Left hindlimb (tissue), 1 donor: ENCODE measurements at regions not wholly inside any gene's neighbourhood (a gene's known extent, or its start where the extent isn't known, plus 50 kb on each side); places are given as distances from the start of the nearest gene placed in this dataset.
"Not testable (repeated sequence)": the region's sequence is repeated elsewhere in the genome, so short reads cannot be mapped to it uniquely, and the experiment has no call there.

ENCODE experiments used
- DNase-seq: peaks from one replicate; pipeline ENCODE4 v3.0.0-alpha.2; 2018

- not testable (repeated sequence) for DNase-seq
Measured at GRCh38 chr7:13631207-13632049, 358.0 kb downstream of the ETV1 start.

GRCh38 chr7:13633857-13634256 lies 355.6 kb downstream of the ETV1 start:
- DNase-seq = no peak

- DNase-seq = no peak
Measured at GRCh38 chr7:13639396-13639795, 350.1 kb downstream of the ETV1 start.

- no peak for DNase-seq
Measured at GRCh38 chr7:13641714-13642113, 347.8 kb downstream of the ETV1 start.

GRCh38 chr7:13651167-13651566 lies 338.3 kb downstream of the ETV1 start:
- DNase-seq = no peak

DNA sequence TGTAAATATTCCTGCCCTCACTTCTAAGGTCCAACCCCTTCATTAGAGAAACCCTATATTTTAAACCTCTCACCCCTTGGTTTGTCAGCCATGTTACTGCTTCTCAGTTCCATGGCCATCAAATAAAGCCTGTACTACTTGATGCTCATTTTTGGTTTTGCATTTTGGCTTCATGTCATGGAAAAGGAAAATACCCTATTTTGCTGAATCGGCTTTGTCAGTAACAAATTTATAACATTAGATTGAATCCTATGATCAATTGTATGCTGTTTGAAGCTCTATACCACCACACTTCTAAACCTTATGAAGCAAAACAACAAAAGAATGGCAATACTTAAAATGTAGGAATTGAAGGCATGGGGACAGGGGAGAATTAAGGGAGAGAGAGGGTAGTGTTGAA lies 333.1 kb downstream of the ETV1 start:
- no peak for DNase-seq

DNA sequence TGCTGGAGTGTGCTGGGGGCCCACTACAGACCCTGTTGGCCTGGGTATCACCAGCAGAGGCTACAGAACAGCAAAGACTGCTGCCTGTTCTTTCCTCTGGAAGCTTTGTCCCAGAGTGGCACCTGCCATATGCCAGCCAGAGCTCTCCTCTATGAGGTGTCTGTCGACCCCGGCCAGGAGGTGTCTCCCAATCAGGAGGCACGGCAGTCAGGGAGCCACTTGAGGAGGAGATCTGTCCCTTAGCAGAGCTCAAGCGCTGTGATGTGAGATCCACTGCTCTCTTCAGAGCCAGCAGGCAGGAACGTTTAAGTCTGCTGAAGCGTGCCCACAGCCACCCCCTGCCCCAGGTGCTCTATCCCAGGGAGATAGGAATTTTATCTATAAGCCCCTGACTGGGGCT lies 316.2 kb downstream of the ETV1 start:
- DNase-seq = no peak

- DNase-seq = no peak
Measured at GRCh38 chr7:13682626-13683025, 306.8 kb downstream of the ETV1 start.

DNA sequence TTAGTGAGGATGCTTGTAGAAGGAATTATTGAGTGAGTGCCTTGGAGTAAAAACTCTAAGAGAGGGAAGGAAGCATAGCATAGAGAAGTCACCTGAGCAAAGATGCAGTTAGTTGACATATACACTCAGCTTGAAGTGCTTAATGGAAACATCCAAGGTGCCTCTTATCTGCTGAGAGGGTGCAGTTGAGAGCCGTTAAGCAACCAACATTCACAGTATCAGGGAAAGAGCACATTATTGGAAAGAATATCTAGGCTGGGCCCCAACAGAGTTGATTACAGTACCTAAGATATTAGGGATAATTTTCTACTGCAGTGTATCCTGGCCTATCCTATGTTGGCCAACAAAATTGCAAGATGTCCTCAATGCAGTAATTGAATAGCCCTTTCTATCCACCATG lies 302.0 kb downstream of the ETV1 start:
- DNase-seq = no peak

DNA sequence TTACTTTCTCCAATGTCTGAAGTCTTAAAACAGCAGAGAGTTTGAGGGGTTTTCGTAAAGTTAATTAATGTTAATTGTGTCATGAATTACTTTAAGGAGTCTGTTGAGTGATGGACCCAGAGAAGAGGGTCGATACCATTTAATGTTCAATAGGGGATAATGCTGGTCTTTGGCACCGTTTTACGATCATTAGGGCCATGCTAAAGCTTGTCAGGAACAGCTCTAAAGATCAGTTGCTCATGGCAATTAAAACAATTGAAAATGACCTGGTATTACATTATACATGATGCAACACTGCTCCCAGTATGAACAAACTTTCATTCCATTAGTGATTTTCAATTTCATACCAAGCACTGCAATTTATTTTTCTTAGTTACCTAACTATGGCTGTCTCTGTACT lies 296.9 kb downstream of the ETV1 start:
- no peak for DNase-seq

GRCh38 chr7:13702251-13702650 lies 287.2 kb downstream of the ETV1 start:
- DNase-seq = no peak

- DNase-seq = no peak
Measured at GRCh38 chr7:13708670-13709069, 280.8 kb downstream of the ETV1 start.

- no peak for DNase-seq
Measured at GRCh38 chr7:13713092-13713491, 276.4 kb downstream of the ETV1 start.

- no peak for DNase-seq
Measured at GRCh38 chr7:13715534-13715933, 273.9 kb downstream of the ETV1 start.

GRCh38 chr7:13717031-13717430 lies 272.4 kb downstream of the ETV1 start:
- DNase-seq = no peak

- DNase-seq = no peak
Measured at GRCh38 chr7:13724191-13724976, 265.1 kb downstream of the ETV1 start.

GRCh38 chr7:13724977-13725566 lies 264.4 kb downstream of the ETV1 start:
- no peak for DNase-seq

DNA sequence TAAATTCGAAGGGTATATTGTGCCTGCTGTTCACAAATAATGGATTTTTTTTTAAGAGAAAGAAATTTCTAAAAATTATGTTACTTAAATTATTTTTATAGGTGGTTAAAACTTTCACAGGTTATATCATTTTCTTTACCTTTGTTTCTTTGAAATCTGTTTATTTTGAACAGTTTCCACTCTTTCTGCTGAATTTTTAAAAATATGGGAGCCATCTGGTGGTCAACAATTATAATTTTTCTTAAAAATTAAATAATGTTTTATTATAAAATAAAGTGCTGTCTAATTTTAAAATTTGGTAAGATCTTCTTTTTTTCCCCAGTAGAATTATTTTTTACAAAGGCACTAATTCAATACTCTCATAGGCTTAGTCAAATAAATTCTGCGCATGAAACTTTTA lies 263.9 kb downstream of the ETV1 start:
- no peak for DNase-seq

GRCh38 chr7:13727279-13727678 lies 262.2 kb downstream of the ETV1 start:
- no peak for DNase-seq

- no peak for DNase-seq
Measured at GRCh38 chr7:13727751-13728150, 261.7 kb downstream of the ETV1 start.

GRCh38 chr7:13728430-13728829 lies 261.0 kb downstream of the ETV1 start:
- not testable (repeated sequence) for DNase-seq

DNA sequence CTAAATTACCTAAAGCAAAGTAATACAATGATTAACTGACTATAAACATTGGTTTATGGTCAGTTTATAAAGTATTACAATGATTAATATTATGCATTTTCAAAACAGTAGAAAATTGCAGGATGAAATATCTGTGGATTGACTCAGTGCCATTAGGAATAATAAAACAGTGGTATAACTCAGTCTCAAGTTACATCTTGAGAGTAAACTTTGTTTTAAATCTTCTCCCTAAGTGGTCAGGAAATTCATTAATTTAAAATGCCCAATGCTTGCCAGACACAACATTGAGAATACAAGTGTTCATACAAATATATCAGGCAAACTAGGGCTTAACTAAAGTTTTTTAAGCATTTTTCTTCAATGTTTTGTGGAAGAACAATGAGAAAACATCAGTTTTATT lies 257.8 kb downstream of the ETV1 start:
- no peak for DNase-seq

GRCh38 chr7:13737563-13737962 lies 251.9 kb downstream of the ETV1 start:
- DNase-seq = no peak

DNA sequence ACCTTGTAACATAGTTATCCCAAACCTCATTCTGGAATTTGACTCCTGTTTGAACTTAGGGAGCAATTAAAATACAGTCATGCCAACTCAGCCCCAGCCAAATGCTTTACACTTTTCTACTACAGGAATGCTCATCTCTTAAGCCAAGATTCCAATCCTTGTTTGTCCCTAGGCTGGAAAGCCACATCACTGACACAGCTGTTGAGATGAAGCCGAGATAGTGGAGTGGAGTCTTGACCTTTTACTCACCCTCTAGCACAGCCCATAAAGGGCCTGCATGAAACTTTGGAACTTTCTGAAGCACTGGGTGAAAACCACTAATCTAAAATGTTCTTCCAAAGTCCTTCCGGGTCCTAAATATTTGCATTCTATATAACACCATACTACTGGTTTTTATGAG lies 247.3 kb downstream of the ETV1 start:
- DNase-seq = no peak
